ENCODE measurements at regions not wholly inside any gene's neighbourhood (a gene's known extent, or its start where the extent isn't known, plus 50 kb on each side); places are given as distances from the start of the nearest gene placed in this dataset.

GRCh38 chr21:16773206-16773605 lies 739.6 kb upstream of the CXADR start:
- TF ChIP-seq CTCF (IDR thresholded peaks at IDR 0.05), result no peak
- H3K36me3 Mint-ChIP-seq (ENCODE audit: low read depth), result no peaks in the 10 kb centered on the region
- no peak overlapping the region for H3K27ac Mint-ChIP-seq (ENCODE audit: unreplicated experiment)
- no peak for DNase-seq (ENCODE audit: low spot score)
- H3K4me1 Mint-ChIP-seq (ENCODE audit: low read depth), result peaks cover 23% of the 10 kb centered on the region
- no peak overlapping the region for H3K4me3 Mint-ChIP-seq (ENCODE audit: unreplicated experiment)
- H3K27me3 Mint-ChIP-seq (ENCODE audit: low read depth), result no peaks in the 10 kb centered on the region
- peaks cover 5% of the 10 kb centered on the region for H3K9me3 Mint-ChIP-seq (ENCODE audit: low read depth)

GRCh38 chr21:16775076-16775475 lies 737.8 kb upstream of the CXADR start:
- Mint-ChIP-seq H3K4me3 (ENCODE audit: unreplicated experiment) (no peak overlapping the region), H3K4me1 (ENCODE audit: low read depth) (peaks cover 18% of the 10 kb centered on the region)

DNA sequence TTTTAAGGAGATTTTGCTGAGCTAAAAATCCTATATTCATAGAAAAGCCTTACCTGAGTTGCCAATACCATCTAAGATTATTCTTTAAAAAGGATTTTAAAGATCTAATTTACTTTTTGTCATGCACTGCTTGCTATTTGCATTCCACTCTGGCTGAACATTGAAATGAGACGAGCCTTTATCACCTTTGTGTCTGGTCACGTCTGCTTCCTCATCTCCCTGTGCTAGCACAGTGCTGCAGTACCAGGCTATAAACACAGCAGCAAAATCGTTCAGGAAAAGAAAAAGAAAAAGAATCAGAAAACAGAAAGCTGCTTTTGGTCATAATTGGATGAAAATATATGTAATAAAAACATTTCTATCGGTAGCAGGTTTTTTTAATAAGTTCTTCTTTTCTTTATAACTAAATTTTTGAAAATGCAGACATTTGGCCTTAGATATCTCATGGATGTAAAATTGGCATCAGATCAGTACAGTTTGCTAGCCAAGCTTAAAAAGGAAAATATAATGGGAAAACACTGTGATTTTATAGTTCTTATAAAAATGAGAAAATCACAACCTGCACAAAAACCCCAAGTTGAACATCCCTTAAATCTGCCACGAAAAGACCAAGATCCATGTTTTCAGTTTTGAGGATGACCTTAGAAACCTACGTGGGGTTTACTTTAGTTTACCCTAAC lies 735.7 kb upstream of the CXADR start:
- Mint-ChIP-seq H3K27ac (ENCODE audit: unreplicated experiment) (no peak overlapping the region), H3K4me1 (ENCODE audit: low read depth) (peaks cover 13% of the 10 kb centered on the region), H3K4me3 (ENCODE audit: unreplicated experiment) (no peak overlapping the region), H3K27me3 (ENCODE audit: low read depth) (no peaks in the 10 kb centered on the region), H3K9me3 (ENCODE audit: low read depth) (peaks cover 7% of the 10 kb centered on the region), H3K36me3 (ENCODE audit: low read depth) (peaks cover 2% of the 10 kb centered on the region)
- no peak for DNase-seq (ENCODE audit: low spot score)
- TF ChIP-seq CTCF (IDR thresholded peaks at IDR 0.05), result no peak

More at GRCh38 chr21:16775076-16775475, 737.8 kb upstream of the CXADR start:
- H3K9me3 Mint-ChIP-seq (ENCODE audit: low read depth), result peaks cover 5% of the 10 kb centered on the region
- no peak for TF ChIP-seq CTCF (IDR thresholded peaks at IDR 0.05)
- H3K27ac Mint-ChIP-seq (ENCODE audit: unreplicated experiment), result no peak overlapping the region
- no peaks in the 10 kb centered on the region for H3K36me3 Mint-ChIP-seq (ENCODE audit: low read depth)
- DNase-seq (ENCODE audit: low spot score), result no peak
- H3K27me3 Mint-ChIP-seq (ENCODE audit: low read depth), result no peaks in the 10 kb centered on the region

DNA sequence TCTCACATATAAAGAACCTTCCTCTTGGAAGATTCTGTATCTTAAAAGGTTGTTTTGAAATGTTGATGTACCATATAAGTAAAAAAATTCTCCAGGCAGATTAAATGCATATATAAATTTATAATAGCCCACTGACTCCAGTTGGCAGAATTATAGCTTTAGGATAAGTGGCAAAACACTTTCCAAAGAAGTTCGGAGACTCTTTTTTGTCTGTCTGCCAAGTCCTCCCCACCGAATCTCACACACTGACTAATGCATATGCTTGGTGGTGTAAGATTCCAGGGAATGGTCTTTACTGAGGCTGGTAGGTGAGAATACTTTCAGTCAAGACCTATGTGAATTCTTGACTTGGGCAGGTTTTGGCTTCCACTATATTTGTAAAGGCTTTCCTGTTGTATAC lies 724.3 kb upstream of the CXADR start:
- Mint-ChIP-seq H3K27ac (ENCODE audit: unreplicated experiment) (no peak overlapping the region), H3K9me3 (ENCODE audit: low read depth) (peaks cover 16% of the 10 kb centered on the region), H3K27me3 (ENCODE audit: low read depth) (no peaks in the 10 kb centered on the region), H3K4me3 (ENCODE audit: unreplicated experiment) (no peak overlapping the region), H3K4me1 (ENCODE audit: low read depth) (peaks cover 9% of the 10 kb centered on the region), H3K36me3 (ENCODE audit: low read depth) (peaks cover 2% of the 10 kb centered on the region)
- TF ChIP-seq CTCF (IDR thresholded peaks at IDR 0.05), result no peak
- DNase-seq (ENCODE audit: low spot score), result no peak

GRCh38 chr21:16789636-16790035 lies 723.2 kb upstream of the CXADR start:
- no peak for TF ChIP-seq CTCF (IDR thresholded peaks at IDR 0.05)
- Mint-ChIP-seq H3K4me1 (ENCODE audit: low read depth) (peaks cover 18% of the 10 kb centered on the region), H3K9me3 (ENCODE audit: low read depth) (peaks cover 7% of the 10 kb centered on the region), H3K4me3 (ENCODE audit: unreplicated experiment) (no peak overlapping the region), H3K27ac (ENCODE audit: unreplicated experiment) (no peak overlapping the region), H3K36me3 (ENCODE audit: low read depth) (no peaks in the 10 kb centered on the region), H3K27me3 (ENCODE audit: low read depth) (no peaks in the 10 kb centered on the region)
- DNase-seq (ENCODE audit: low spot score), result no peak

Measured in chondrocyte (in vitro differentiated cells).